ENCODE measurements at regions not wholly inside any gene's neighbourhood (a gene's known extent, or its start where the extent isn't known, plus 50 kb on each side); places are given as distances from the start of the nearest gene placed in this dataset.
"Not testable (repeated sequence)": the region's sequence is repeated elsewhere in the genome, so short reads cannot be mapped to it uniquely, and the experiment has no call there.

DNA sequence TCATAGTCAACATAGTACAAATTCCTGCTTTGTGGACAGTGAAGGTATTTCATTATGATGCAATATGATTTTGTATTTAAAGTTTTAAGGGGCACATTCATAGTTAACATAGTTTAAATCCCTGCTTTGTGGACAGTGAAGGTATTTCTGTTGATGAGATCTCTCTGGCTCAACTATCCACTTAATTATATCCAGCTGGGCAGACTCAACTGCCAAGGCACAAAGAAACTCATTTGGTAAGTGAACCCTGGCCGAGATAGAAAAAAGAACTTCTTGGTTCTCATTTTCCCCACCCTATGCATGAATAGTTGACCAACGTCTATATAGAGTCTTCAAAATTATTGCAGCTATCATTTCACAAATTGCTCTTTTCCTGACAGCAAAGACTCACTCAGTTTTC is 1194.6 kb downstream of the NCAM2 start:
- no peak for DNase-seq (ENCODE audit: low spot score in 2 of 2)
- intact Hi-C loops (cut with DNase I; ENCODE audit: low total_unique reads), result no loop called here
- Histone ChIP-seq H3K4me1 (no peaks in the 10 kb centered on the region), H3K27ac (no peak overlapping the region), H3K36me3 (no peaks in the 10 kb centered on the region), H3K27me3 (no peaks in the 10 kb centered on the region), H3K9me3 (no peaks in the 10 kb centered on the region), H3K4me3 (no peak overlapping the region)
- TF ChIP-seq POLR2A (IDR thresholded peaks at IDR 0.05) (no peak), POLR2AphosphoS5 (IDR thresholded peaks at IDR 0.05) (no peak)
- TF ChIP-seq, protein P1, sequence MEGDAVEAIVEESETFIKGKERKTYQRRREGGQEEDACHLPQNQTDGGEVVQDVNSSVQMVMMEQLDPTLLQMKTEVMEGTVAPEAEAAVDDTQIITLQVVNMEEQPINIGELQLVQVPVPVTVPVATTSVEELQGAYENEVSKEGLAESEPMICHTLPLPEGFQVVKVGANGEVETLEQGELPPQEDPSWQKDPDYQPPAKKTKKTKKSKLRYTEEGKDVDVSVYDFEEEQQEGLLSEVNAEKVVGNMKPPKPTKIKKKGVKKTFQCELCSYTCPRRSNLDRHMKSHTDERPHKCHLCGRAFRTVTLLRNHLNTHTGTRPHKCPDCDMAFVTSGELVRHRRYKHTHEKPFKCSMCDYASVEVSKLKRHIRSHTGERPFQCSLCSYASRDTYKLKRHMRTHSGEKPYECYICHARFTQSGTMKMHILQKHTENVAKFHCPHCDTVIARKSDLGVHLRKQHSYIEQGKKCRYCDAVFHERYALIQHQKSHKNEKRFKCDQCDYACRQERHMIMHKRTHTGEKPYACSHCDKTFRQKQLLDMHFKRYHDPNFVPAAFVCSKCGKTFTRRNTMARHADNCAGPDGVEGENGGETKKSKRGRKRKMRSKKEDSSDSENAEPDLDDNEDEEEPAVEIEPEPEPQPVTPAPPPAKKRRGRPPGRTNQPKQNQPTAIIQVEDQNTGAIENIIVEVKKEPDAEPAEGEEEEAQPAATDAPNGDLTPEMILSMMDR (IDR thresholded peaks at IDR 0.05), result no peak

GRCh38 chr21:22194986-22195385 is 1196.8 kb downstream of the NCAM2 start:
- H3K4me1 ChIP-seq; DNase-seq (ENCODE audit: low spot score in 2 of 2); intact Hi-C loops (cut with DNase I; ENCODE audit: low total_unique reads); H3K4me3 ChIP-seq; H3K36me3 ChIP-seq; H3K9me3 ChIP-seq; H3K27me3 ChIP-seq; H3K27ac ChIP-seq: not testable (repeated sequence)

DNA sequence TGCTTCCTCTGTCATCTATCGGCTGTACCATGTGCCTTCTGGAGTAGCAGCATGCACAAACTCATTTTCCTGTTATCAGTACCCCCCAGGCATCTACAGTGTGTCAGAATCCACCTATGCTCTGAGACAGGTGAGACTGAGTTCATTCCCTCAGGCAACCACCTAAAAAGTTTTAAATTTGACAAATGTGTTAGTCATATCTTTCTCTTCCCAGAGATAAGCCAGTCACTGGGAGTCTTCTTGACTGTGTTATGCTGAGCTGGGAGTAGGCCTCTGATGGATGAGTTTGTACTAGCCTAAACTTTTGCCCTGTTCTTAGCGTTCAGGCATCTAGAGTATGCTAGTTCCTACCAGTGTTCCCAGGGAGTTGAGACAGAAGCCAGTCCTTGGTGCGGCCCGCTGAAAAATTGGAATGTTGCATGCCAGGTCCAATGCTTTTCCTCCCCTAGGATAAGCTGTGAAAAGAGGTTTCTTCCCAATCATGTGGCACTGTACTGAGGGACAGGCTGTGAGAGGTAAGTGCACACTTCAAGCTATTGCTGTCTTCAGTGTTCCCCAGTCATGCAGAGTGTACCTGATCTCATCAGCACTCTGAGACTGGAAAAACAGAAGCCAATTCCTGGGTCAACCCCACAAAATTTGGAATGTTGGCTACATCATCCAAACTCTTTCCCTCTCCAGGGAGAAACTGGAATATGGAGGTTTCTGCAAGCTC is 1202.3 kb downstream of the NCAM2 start:
- DNase-seq (ENCODE audit: low spot score in 2 of 2), result no peak
- H3K9me3 ChIP-seq, result no peaks in the 10 kb centered on the region
- H3K27me3 ChIP-seq, result no peaks in the 10 kb centered on the region
- no peak overlapping the region for H3K27ac ChIP-seq
- no peak overlapping the region for H3K4me3 ChIP-seq
- no peaks in the 10 kb centered on the region for H3K36me3 ChIP-seq
- intact Hi-C loops (cut with DNase I; ENCODE audit: low total_unique reads), result no loop called here
- no peaks in the 10 kb centered on the region for H3K4me1 ChIP-seq
- TF ChIP-seq POLR2A (IDR thresholded peaks at IDR 0.05) (no peak), POLR2AphosphoS5 (IDR thresholded peaks at IDR 0.05) (no peak)
- TF ChIP-seq, protein P1 (IDR thresholded peaks at IDR 0.05), result no peak

GRCh38 chr21:22201126-22201525 is 1202.9 kb downstream of the NCAM2 start:
- H3K4me1 ChIP-seq, result no peaks in the 10 kb centered on the region

DNA sequence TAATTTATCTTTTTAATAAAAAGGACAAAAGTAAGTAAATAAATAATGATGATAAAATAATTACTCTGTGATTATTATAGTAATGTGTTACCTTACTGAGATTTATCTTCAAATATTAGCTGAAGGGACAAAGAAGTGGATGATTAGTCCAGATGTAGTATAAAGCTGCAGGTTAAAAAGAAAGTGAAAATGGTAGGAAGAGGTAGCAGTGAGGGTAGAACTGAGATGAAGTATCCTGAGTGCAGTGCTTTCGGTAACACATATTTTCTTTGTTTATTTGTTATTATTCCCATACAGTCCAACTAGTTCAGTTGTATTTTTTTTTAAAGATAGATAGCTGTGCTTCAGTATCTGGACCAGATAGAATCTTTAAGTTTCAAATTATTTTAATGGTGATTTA is 1203.5 kb downstream of the NCAM2 start:
- Histone ChIP-seq H3K9me3 (no peaks in the 10 kb centered on the region), H3K36me3 (no peaks in the 10 kb centered on the region), H3K4me3 (no peak overlapping the region), H3K27me3 (no peaks in the 10 kb centered on the region), H3K27ac (no peak overlapping the region), H3K4me1 (no peaks in the 10 kb centered on the region)
- DNase-seq (ENCODE audit: low spot score in 2 of 2), result no peak
- intact Hi-C loops (cut with DNase I; ENCODE audit: low total_unique reads), result no loop called here
- TF ChIP-seq POLR2AphosphoS5 (IDR thresholded peaks at IDR 0.05) (no peak), POLR2A (IDR thresholded peaks at IDR 0.05) (no peak)
- TF ChIP-seq, protein P1 (IDR thresholded peaks at IDR 0.05), result no peak

More at GRCh38 chr21:22201126-22201525, 1202.9 kb downstream of the NCAM2 start:
- intact Hi-C loops (cut with DNase I; ENCODE audit: low total_unique reads), result no loop called here
- H3K36me3 ChIP-seq, result no peaks in the 10 kb centered on the region
- no peak overlapping the region for H3K4me3 ChIP-seq
- no peak overlapping the region for H3K27ac ChIP-seq
- no peaks in the 10 kb centered on the region for H3K9me3 ChIP-seq
- TF ChIP-seq POLR2A (IDR thresholded peaks at IDR 0.05) (no peak), POLR2AphosphoS5 (IDR thresholded peaks at IDR 0.05) (no peak)
- TF ChIP-seq, protein P1 (IDR thresholded peaks at IDR 0.05), result no peak
- H3K27me3 ChIP-seq, result no peaks in the 10 kb centered on the region
- DNase-seq (ENCODE audit: low spot score in 2 of 2), result no peak

Measured in breast epithelium (tissue), 4 donors.